ENCODE measurements at regions not wholly inside any gene's neighbourhood (a gene's known extent, or its start where the extent isn't known, plus 50 kb on each side); places are given as distances from the start of the nearest gene placed in this dataset.

GRCh38 chr10:131621784-131622624 is 278.8 kb upstream of the PPP2R2D start:
- Mint-ChIP-seq H3K27me3 (ENCODE audit: low read depth) (no peaks in the 10 kb centered on the region), H3K9me3 (peaks cover 0 to 1% of the 10 kb centered on the region in 2 donors)
- no peak for DNase-seq

GRCh38 chr10:131625041-131625440 is 275.8 kb upstream of the PPP2R2D start:
- Mint-ChIP-seq H3K27ac (no peak overlapping the region), H3K36me3 (ENCODE audit: insufficient read depth in 2 of 2) (no peaks in the 10 kb centered on the region), H3K4me1 (ENCODE audit: low read depth) (no peaks in the 10 kb centered on the region), H3K4me3 (no peak overlapping the region), H3K27me3 (ENCODE audit: low read depth) (no peaks in the 10 kb centered on the region), H3K9me3 (peaks cover 0 to 1% of the 10 kb centered on the region in 2 donors)
- DNase-seq = no peak
- no peak for ATAC-seq (replicated peaks in 1 of 2)

More at GRCh38 chr10:131621784-131622624, 278.8 kb upstream of the PPP2R2D start:
- H3K36me3 Mint-ChIP-seq (ENCODE audit: insufficient read depth in 2 of 2) = no peaks in the 10 kb centered on the region
- H3K27ac Mint-ChIP-seq = no peak overlapping the region
- H3K4me3 Mint-ChIP-seq = no peak overlapping the region
- ATAC-seq (replicated peaks in 1 of 2) = no peak
- H3K4me1 Mint-ChIP-seq (ENCODE audit: low read depth) = no peaks in the 10 kb centered on the region

GRCh38 chr10:131626274-131626673 is 274.5 kb upstream of the PPP2R2D start:
- H3K36me3 Mint-ChIP-seq (ENCODE audit: insufficient read depth in 2 of 2) = no peaks in the 10 kb centered on the region
- H3K27ac Mint-ChIP-seq = no peak overlapping the region
- no peaks in the 10 kb centered on the region for H3K27me3 Mint-ChIP-seq (ENCODE audit: low read depth)
- ATAC-seq (replicated peaks in 1 of 2) (no peak), DNase-seq (no peak)
- H3K4me3 Mint-ChIP-seq = no peak overlapping the region
- no peaks in the 10 kb centered on the region for H3K4me1 Mint-ChIP-seq (ENCODE audit: low read depth)
- peaks cover 0 to 1% of the 10 kb centered on the region in 2 donors for H3K9me3 Mint-ChIP-seq

- Mint-ChIP-seq H3K27me3 (ENCODE audit: low read depth) (no peaks in the 10 kb centered on the region), H3K9me3 (peaks cover 0 to 1% of the 10 kb centered on the region in 2 donors), H3K27ac (no peak overlapping the region), H3K4me1 (ENCODE audit: low read depth) (no peaks in the 10 kb centered on the region), H3K4me3 (no peak overlapping the region), H3K36me3 (ENCODE audit: insufficient read depth in 2 of 2) (no peaks in the 10 kb centered on the region)
- DNase-seq (no peak), ATAC-seq (replicated peaks in 1 of 2) (no peak)
Observed at GRCh38 chr10:131629026-131629770, 271.6 kb upstream of the PPP2R2D start.

GRCh38 chr10:131630772-131631258 is 270.0 kb upstream of the PPP2R2D start:
- peaks cover 2% of the 10 kb centered on the region in 2 donors for H3K9me3 Mint-ChIP-seq
- DNase-seq (no peak), ATAC-seq (replicated peaks in 1 of 2) (no peak)
- peaks cover 0 to under 1% of the 10 kb centered on the region in 2 donors for H3K36me3 Mint-ChIP-seq (ENCODE audit: insufficient read depth in 2 of 2)
- no peaks in the 10 kb centered on the region for H3K4me1 Mint-ChIP-seq (ENCODE audit: low read depth)
- H3K27ac Mint-ChIP-seq = no peak overlapping the region
- peaks cover 3% of the 10 kb centered on the region for H3K27me3 Mint-ChIP-seq (ENCODE audit: low read depth)
- H3K4me3 Mint-ChIP-seq = no peak overlapping the region

GRCh38 chr10:131631619-131632018 is 269.2 kb upstream of the PPP2R2D start:
- no peaks in the 10 kb centered on the region for H3K4me1 Mint-ChIP-seq (ENCODE audit: low read depth)
- ATAC-seq (replicated peaks in 1 of 2) (no peak), DNase-seq (no peak)
- no peak overlapping the region for H3K27ac Mint-ChIP-seq
- peaks cover 0 to 2% of the 10 kb centered on the region in 2 donors for H3K36me3 Mint-ChIP-seq (ENCODE audit: insufficient read depth in 2 of 2)
- peaks cover 6% of the 10 kb centered on the region for H3K27me3 Mint-ChIP-seq (ENCODE audit: low read depth)
- no peak overlapping the region for H3K4me3 Mint-ChIP-seq
- peaks cover 2% of the 10 kb centered on the region in 2 donors for H3K9me3 Mint-ChIP-seq

- Mint-ChIP-seq H3K36me3 (ENCODE audit: insufficient read depth in 2 of 2) (peaks cover 0 to 2% of the 10 kb centered on the region in 2 donors), H3K9me3 (peaks cover 2% of the 10 kb centered on the region in 2 donors), H3K27me3 (ENCODE audit: low read depth) (peaks cover 6% of the 10 kb centered on the region), H3K27ac (no peak overlapping the region), H3K4me1 (ENCODE audit: low read depth) (peaks cover under 1% of the 10 kb centered on the region), H3K4me3 (no peak overlapping the region)
- ATAC-seq (replicated peaks in 1 of 2) (peak; percentile 66 to 79), DNase-seq (peak; percentile 25 to 34)
Observed at GRCh38 chr10:131635564-131636015, 265.2 kb upstream of the PPP2R2D start.

GRCh38 chr10:131636116-131636515 is 264.7 kb upstream of the PPP2R2D start:
- ATAC-seq (replicated peaks in 1 of 2) = no peak
- DNase-seq = no peak
- H3K9me3 Mint-ChIP-seq = peaks cover 2% of the 10 kb centered on the region in 2 donors
- H3K4me3 Mint-ChIP-seq = no peak overlapping the region
- peaks cover 0 to 2% of the 10 kb centered on the region in 2 donors for H3K36me3 Mint-ChIP-seq (ENCODE audit: insufficient read depth in 2 of 2)
- peaks cover 5% of the 10 kb centered on the region for H3K4me1 Mint-ChIP-seq (ENCODE audit: low read depth)
- H3K27ac Mint-ChIP-seq = no peak overlapping the region
- H3K27me3 Mint-ChIP-seq (ENCODE audit: low read depth) = peaks cover 6% of the 10 kb centered on the region

GRCh38 chr10:131636841-131637724 is 263.7 kb upstream of the PPP2R2D start:
- Mint-ChIP-seq H3K4me3 (no peak overlapping the region), H3K4me1 (ENCODE audit: low read depth) (peaks cover 10% of the 10 kb centered on the region), H3K27me3 (ENCODE audit: low read depth) (peaks cover 6% of the 10 kb centered on the region), H3K9me3 (peaks cover 2% of the 10 kb centered on the region in 2 donors), H3K27ac (no peak overlapping the region), H3K36me3 (ENCODE audit: insufficient read depth in 2 of 2) (peaks cover 0 to 2% of the 10 kb centered on the region in 2 donors)
- no peak for DNase-seq
- ATAC-seq (replicated peaks in 1 of 2) = no peak

GRCh38 chr10:131638049-131638879 is 262.5 kb upstream of the PPP2R2D start:
- peaks cover 2% of the 10 kb centered on the region in 2 donors for H3K9me3 Mint-ChIP-seq
- H3K4me3 Mint-ChIP-seq = no peak overlapping the region
- H3K36me3 Mint-ChIP-seq (ENCODE audit: insufficient read depth in 2 of 2) = peaks cover 0 to 2% of the 10 kb centered on the region in 2 donors
- DNase-seq (no peak), ATAC-seq (replicated peaks in 1 of 2) (no peak)
- H3K27me3 Mint-ChIP-seq (ENCODE audit: low read depth) = peaks cover 6% of the 10 kb centered on the region
- H3K27ac Mint-ChIP-seq = no peak overlapping the region
- H3K4me1 Mint-ChIP-seq (ENCODE audit: low read depth) = peaks cover 10% of the 10 kb centered on the region

GRCh38 chr10:131638880-131639278 is 261.9 kb upstream of the PPP2R2D start:
- peaks cover 6% of the 10 kb centered on the region for H3K27me3 Mint-ChIP-seq (ENCODE audit: low read depth)
- peaks cover 0 to 2% of the 10 kb centered on the region in 2 donors for H3K36me3 Mint-ChIP-seq (ENCODE audit: insufficient read depth in 2 of 2)
- H3K9me3 Mint-ChIP-seq = peaks cover 2% of the 10 kb centered on the region in 2 donors
- DNase-seq = no peak
- no peak overlapping the region for H3K27ac Mint-ChIP-seq
- ATAC-seq (replicated peaks in 1 of 2) = no peak
- no peak overlapping the region for H3K4me3 Mint-ChIP-seq
- H3K4me1 Mint-ChIP-seq (ENCODE audit: low read depth) = peaks cover 10% of the 10 kb centered on the region

Data from activated T-cell treated with anti-CD3 and anti-CD28 coated beads, Interleukin-2, amount 50 U/mL, for 72 hours (primary cell).